ENCODE measurements at regions not wholly inside any gene's neighbourhood (a gene's known extent, or its start where the extent isn't known, plus 50 kb on each side); places are given as distances from the start of the nearest gene placed in this dataset.

- Histone ChIP-seq H3K4me1 (ENCODE audit: insufficient read depth) (peaks cover 13% of the 10 kb centered on the region), H3K27ac (peak overlapping the region; percentile 61), H3K79me2 (no peaks in the 10 kb centered on the region), H3K9me2 (replicated peaks; ENCODE audit: insufficient read depth) (no peaks in the 10 kb centered on the region), H2AFZ (no peak overlapping the region), H3K27me3 (no peaks in the 10 kb centered on the region), H3K36me3 (replicated peaks; ENCODE audit: insufficient read depth, low read depth) (no peaks in the 10 kb centered on the region), H3K4me2 (no peak overlapping the region), H4K20me1 (ENCODE audit: insufficient read depth, poor library complexity, severe bottlenecking) (no peaks in the 10 kb centered on the region), H3K9me3 (ENCODE audit: low read depth) (no peaks in the 10 kb centered on the region), H3K4me3 (no peak overlapping the region)
- 96% methylated on average over 9 of the region's 9 CpGs for WGBS (ENCODE audit: low lambda C conversion rate, missing lambda C conversion rate)
- DNase-seq (ENCODE audit: low spot score): no peak
- TF ChIP-seq EZH2phosphoT487 (IDR thresholded peaks at IDR 0.05; ENCODE audit: low read depth, severe bottlenecking, unreplicated experiment) (no peak), CTCF (IDR thresholded peaks at IDR 0.05; ENCODE audit: poor library complexity) (no peak), EZH2 (IDR thresholded peaks at IDR 0.05; ENCODE audit: borderline replicate concordance) (no peak)
Observed at GRCh38 chr5:173780235-173781234, 107.6 kb upstream of the CPEB4 start.

- no peak overlapping the region for H2AFZ ChIP-seq
- TF ChIP-seq CTCF (IDR thresholded peaks at IDR 0.05; ENCODE audit: poor library complexity) (no peak), EZH2phosphoT487 (IDR thresholded peaks at IDR 0.05; ENCODE audit: low read depth, severe bottlenecking, unreplicated experiment) (no peak)
- WGBS (ENCODE audit: low lambda C conversion rate, missing lambda C conversion rate): 42% methylated on average over 4 of the region's 4 CpGs
- no peaks in the 10 kb centered on the region for H3K9me2 ChIP-seq (replicated peaks; ENCODE audit: insufficient read depth)
- H3K4me2 ChIP-seq: peak overlapping the region; percentile 12
- H3K79me2 ChIP-seq: no peaks in the 10 kb centered on the region
- H3K27me3 ChIP-seq: no peaks in the 10 kb centered on the region
- DNase-seq (ENCODE audit: low spot score): no peak
- H4K20me1 ChIP-seq (ENCODE audit: insufficient read depth, poor library complexity, severe bottlenecking): no peaks in the 10 kb centered on the region
- H3K4me1 ChIP-seq (ENCODE audit: insufficient read depth): peaks cover 13% of the 10 kb centered on the region
- peak overlapping the region; percentile 61 for H3K27ac ChIP-seq
- no peaks in the 10 kb centered on the region for H3K9me3 ChIP-seq (ENCODE audit: low read depth)
- H3K4me3 ChIP-seq: no peak overlapping the region
- H3K36me3 ChIP-seq (replicated peaks; ENCODE audit: insufficient read depth, low read depth): no peaks in the 10 kb centered on the region
Observed at GRCh38 chr5:173781432-173781815, 106.7 kb upstream of the CPEB4 start.

- H3K27ac ChIP-seq: peak overlapping the region; percentile 61
- H3K9me3 ChIP-seq (ENCODE audit: low read depth): no peaks in the 10 kb centered on the region
- no peak for TF ChIP-seq EZH2phosphoT487 (IDR thresholded peaks at IDR 0.05; ENCODE audit: low read depth, severe bottlenecking, unreplicated experiment)
- TF ChIP-seq EZH2 (IDR thresholded peaks at IDR 0.05; ENCODE audit: borderline replicate concordance): no peak
- no peak for TF ChIP-seq CTCF (IDR thresholded peaks at IDR 0.05; ENCODE audit: poor library complexity)
- H3K4me2 ChIP-seq: peak overlapping the region; percentile 12
- peaks cover 13% of the 10 kb centered on the region for H3K4me1 ChIP-seq (ENCODE audit: insufficient read depth)
- no peak overlapping the region for H2AFZ ChIP-seq
- H3K4me3 ChIP-seq: no peak overlapping the region
- DNase-seq (ENCODE audit: low spot score): peak; percentile 68
- H3K9me2 ChIP-seq (replicated peaks; ENCODE audit: insufficient read depth): no peaks in the 10 kb centered on the region
- no peaks in the 10 kb centered on the region for H3K27me3 ChIP-seq
- no peaks in the 10 kb centered on the region for H3K36me3 ChIP-seq (replicated peaks; ENCODE audit: insufficient read depth, low read depth)
- 54% methylated on average over 8 of the region's 8 CpGs for whole genome bisulfite sequencing (ENCODE audit: low lambda C conversion rate, missing lambda C conversion rate)
- H4K20me1 ChIP-seq (ENCODE audit: insufficient read depth, poor library complexity, severe bottlenecking): no peaks in the 10 kb centered on the region
- no peaks in the 10 kb centered on the region for H3K79me2 ChIP-seq
Observed at GRCh38 chr5:173781816-173782670, 106.1 kb upstream of the CPEB4 start.

All from hepatocyte (in vitro differentiated cells).